ENCODE measurements at regions not wholly inside any gene's neighbourhood (a gene's known extent, or its start where the extent isn't known, plus 50 kb on each side); places are given as distances from the start of the nearest gene placed in this dataset.
"Not testable (repeated sequence)": the region's sequence is repeated elsewhere in the genome, so short reads cannot be mapped to it uniquely, and the experiment has no call there.

DNA sequence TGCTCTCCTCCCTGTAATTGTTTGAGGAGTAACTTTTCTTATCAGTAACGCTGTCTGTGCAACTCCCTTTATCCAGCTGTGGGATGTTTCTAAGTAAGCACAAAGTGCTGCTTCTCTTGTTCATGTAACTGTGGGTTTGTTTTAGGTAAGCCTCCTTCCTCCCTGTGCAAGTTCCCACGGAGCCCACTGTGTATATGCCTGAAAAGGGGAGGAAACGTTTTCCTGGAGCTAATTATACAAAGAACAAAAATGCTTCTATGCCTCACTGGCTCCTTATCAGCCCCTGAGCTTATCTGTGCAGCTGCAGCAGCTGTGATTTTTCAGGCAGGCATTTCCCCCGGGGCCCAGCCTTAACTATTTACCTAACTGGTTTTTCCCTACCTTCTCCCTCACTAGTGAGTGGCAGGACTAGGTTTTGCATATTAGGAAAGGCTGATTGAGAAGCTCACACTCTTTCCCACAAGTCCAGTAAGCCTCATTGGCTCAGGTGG is 593.4 kb upstream of the GHITM start:
- peaks cover 5% of the 10 kb centered on the region for H3K9me3 Mint-ChIP-seq

DNA sequence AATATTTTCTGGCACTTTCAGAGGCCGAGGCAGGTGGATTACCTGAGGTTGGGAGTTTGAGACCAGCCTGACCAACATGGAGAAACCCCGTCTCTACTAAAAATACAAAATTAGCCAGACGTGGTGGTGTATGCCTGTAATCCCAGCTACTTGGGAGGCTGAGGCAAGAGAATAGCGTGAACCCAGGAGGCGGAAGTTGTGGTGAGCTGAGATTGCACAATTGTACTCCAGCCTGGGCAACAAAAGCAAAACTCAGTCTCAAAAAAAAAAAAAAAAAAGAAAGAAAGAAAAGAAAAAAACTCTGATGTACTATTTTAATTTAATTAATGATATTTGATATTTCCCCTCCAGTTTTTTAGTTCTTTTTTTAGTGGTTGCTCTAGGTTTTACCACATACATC is 588.1 kb upstream of the GHITM start:
- DNase-seq, H3K4me3 Mint-ChIP-seq, CTCF ChIA-PET, H3K4me1 Mint-ChIP-seq, H3K27ac Mint-ChIP-seq, H3K9me3 Mint-ChIP-seq, H3K36me3 Mint-ChIP-seq, H3K27me3 Mint-ChIP-seq: not testable (repeated sequence)

More for the DNA sequence above, 593.4 kb upstream of the GHITM start:
- H3K4me3 Mint-ChIP-seq, result no peak overlapping the region
- no peak overlapping the region for H3K27ac Mint-ChIP-seq
- no peaks in the 10 kb centered on the region for H3K27me3 Mint-ChIP-seq
- CTCF ChIA-PET, result no interaction called here
- H3K4me1 Mint-ChIP-seq, result no peaks in the 10 kb centered on the region
- no peak for DNase-seq
- no peaks in the 10 kb centered on the region for H3K36me3 Mint-ChIP-seq

- no peak overlapping the region for H3K27ac Mint-ChIP-seq
- no peak for DNase-seq
- H3K27me3 Mint-ChIP-seq, result no peaks in the 10 kb centered on the region
- H3K9me3 Mint-ChIP-seq, result peaks cover 11% of the 10 kb centered on the region
- H3K36me3 Mint-ChIP-seq, result no peaks in the 10 kb centered on the region
- CTCF ChIA-PET, result interaction anchor here (0.6 kb wide), 1 partner anchor 179 kb away, joined by 3 read pairs; no protein-coding TSS in a partner anchor
- no peaks in the 10 kb centered on the region for H3K4me1 Mint-ChIP-seq
- H3K4me3 Mint-ChIP-seq, result no peak overlapping the region
Measured at GRCh38 chr10:83553366-83553765, 585.9 kb upstream of the GHITM start.

DNA sequence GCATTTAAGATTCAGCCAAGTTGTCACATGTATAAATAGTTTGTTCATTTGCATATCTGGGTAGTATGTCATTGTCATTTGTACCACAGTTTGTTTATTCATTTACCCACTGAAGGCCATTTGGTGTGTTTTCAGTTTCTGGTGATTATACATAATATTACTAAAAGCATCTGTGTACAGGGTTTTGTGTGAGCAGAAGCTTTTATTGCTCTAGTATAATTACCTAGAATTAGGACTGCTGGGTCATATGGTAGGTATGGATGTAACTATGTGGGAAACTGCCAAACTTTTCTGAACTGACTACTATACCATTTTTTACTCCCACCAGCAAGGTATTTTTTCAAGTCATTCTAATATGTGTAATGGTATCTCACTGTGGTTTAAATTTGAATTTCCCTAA is 584.0 kb upstream of the GHITM start:
- Mint-ChIP-seq H3K4me1 (no peaks in the 10 kb centered on the region), H3K27ac (no peak overlapping the region), H3K4me3 (no peak overlapping the region), H3K36me3 (no peaks in the 10 kb centered on the region), H3K27me3 (no peaks in the 10 kb centered on the region), H3K9me3 (peaks cover 8% of the 10 kb centered on the region)
- DNase-seq, result no peak
- CTCF ChIA-PET, result no interaction called here

DNA sequence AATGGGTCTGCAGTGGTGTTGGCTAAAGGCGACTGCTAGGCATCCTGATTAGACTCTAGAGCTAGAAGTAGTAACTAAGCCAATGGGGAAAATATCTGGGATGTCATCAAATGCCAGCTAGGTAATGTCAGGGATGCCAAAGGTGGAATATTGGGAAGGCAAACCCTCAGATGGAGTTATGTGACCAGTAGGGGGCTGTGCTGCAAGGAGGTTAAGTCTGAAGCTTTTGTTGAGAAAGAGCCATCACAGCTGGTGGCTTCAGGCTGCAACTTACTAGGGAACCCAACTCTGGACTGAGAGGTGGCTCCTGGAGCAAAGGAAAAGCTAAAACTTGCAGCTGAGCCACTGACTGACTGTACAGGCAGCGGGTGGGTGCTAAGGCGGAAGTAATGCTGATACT is 576.9 kb upstream of the GHITM start:
- no peaks in the 10 kb centered on the region for H3K4me1 Mint-ChIP-seq
- no peak for DNase-seq
- CTCF ChIA-PET, result no interaction called here
- H3K4me3 Mint-ChIP-seq, result no peak overlapping the region
- no peak overlapping the region for H3K27ac Mint-ChIP-seq
- peaks cover 20% of the 10 kb centered on the region for H3K9me3 Mint-ChIP-seq
- H3K27me3 Mint-ChIP-seq, result no peaks in the 10 kb centered on the region
- no peaks in the 10 kb centered on the region for H3K36me3 Mint-ChIP-seq

DNA sequence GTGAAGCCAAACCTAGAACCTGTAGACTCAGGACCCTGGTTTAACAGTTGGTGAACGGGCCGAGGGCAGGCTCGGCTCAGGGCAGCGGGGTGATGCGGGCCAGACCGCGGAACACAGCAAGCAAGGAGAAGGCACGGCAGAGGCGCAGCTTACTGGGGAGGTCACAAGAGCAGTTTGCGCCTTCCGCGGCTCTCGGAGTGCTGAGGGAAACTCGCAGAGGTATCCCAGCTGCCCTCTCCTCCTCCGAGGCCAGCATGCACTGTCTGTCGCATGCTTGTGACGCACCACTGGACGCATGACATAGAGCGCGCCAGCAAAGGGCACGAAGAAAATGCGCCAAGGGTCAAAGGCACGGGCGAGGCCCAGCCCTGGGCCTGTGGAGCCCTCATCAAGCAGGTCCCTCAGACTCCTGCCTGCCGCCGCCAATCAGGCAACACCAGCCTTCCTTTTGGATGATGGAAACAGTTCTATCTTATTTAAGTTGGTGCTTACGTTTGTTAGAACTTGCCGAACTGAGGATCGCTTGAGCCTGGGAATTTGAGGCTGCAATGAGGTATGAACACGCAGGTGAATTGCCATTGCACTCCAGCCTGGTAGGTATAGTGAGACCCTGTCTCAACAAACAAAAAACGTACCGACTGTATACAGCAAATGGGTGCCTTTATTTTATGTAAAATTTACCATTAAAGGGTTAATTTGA is 574.3 kb upstream of the GHITM start:
- no peak overlapping the region for H3K4me3 Mint-ChIP-seq
- no peaks in the 10 kb centered on the region for H3K27me3 Mint-ChIP-seq
- H3K27ac Mint-ChIP-seq, result no peak overlapping the region
- no peaks in the 10 kb centered on the region for H3K4me1 Mint-ChIP-seq
- H3K9me3 Mint-ChIP-seq, result peaks cover 22% of the 10 kb centered on the region
- no peaks in the 10 kb centered on the region for H3K36me3 Mint-ChIP-seq
- DNase-seq, result no peak
- CTCF ChIA-PET, result no interaction called here

DNA sequence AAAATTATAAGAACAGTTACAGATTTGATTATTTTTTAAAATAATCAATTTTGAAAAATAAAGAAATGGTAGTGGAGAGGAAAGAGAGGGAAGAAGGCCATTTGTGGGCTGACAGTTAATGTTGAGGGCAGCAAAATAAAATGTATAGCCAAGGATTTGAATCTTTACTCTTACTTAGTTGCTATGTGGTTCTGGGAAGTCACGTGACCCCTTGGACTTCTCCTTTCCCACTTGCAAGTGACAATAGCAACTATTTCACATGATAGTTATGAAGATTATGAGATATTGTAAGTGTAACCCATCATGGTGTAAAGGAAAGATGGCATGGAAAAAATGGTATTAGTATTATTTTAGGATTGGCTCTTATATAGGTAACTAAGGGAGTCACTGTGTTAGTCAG is 567.3 kb upstream of the GHITM start:
- Mint-ChIP-seq H3K36me3 (no peaks in the 10 kb centered on the region), H3K9me3 (peaks cover 6% of the 10 kb centered on the region), H3K4me1 (no peaks in the 10 kb centered on the region), H3K27me3 (no peaks in the 10 kb centered on the region), H3K4me3 (no peak overlapping the region), H3K27ac (no peak overlapping the region)
- CTCF ChIA-PET, result no interaction called here
- no peak for DNase-seq

GRCh38 chr10:83574770-83575169 is 564.5 kb upstream of the GHITM start:
- CTCF ChIA-PET, result no interaction called here
- peaks cover 18% of the 10 kb centered on the region for H3K9me3 Mint-ChIP-seq

DNA sequence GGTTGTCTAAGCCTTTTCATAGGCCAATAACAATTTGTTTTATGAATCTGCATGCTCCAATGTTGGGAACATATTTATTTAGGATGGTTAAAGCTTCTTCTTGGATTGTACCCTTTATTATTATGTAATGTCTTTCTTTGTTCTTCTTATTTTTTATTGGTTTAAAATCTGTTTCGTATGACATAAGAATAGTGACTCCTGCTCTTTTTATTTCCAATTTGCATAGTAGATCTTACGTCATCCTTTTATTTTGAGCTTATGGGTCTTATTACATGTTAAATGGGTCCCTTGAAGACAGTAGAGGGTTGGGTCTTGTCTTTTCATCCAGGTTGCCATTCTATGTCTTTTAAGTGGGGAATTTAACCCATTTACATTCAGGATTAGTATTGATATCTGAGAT is 561.9 kb upstream of the GHITM start:
- H3K36me3 Mint-ChIP-seq, result no peaks in the 10 kb centered on the region
- H3K27ac Mint-ChIP-seq, result no peak overlapping the region
- no peaks in the 10 kb centered on the region for H3K4me1 Mint-ChIP-seq
- H3K27me3 Mint-ChIP-seq, result no peaks in the 10 kb centered on the region
- H3K4me3 Mint-ChIP-seq, result no peak overlapping the region
- DNase-seq, result no peak
- CTCF ChIA-PET, result no interaction called here
- H3K9me3 Mint-ChIP-seq, result peaks cover 15% of the 10 kb centered on the region

More at GRCh38 chr10:83574770-83575169, 564.5 kb upstream of the GHITM start:
- Mint-ChIP-seq H3K4me3 (no peak overlapping the region), H3K27ac (no peak overlapping the region), H3K36me3 (no peaks in the 10 kb centered on the region), H3K27me3 (no peaks in the 10 kb centered on the region), H3K4me1 (no peaks in the 10 kb centered on the region)
- DNase-seq, result no peak

DNA sequence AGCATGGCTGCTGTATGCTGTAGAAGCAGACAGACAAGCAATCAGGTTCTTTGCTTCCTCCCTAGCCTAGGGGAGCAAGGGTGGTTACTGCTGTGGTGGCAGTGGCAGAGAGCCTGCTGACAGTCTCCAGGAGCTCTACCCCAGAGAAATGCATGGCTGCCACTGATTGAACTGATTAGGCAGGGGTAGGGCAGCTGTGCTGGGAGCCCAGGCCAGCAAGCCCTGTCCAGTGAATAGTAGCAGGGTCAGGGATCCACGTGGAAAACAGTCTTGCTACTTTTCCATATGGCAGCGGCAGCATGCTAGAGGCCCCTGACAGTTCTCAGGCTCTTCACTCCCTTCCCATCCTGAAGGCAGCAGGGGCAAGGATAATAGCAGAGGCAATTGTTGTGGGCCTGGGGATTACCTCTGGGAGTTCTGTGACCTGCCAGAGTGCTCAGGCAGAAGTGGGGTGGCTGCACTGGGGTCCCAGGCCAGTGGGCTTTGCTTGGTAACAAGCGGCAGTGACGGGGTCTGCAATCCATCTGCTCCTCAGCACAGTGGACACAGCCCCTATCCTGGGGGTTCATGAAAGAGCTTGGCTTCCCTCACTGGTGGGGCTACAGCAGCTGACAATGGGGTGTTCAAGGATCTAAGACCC is 558.8 kb upstream of the GHITM start:
- H3K4me3 Mint-ChIP-seq, result no peak overlapping the region
- H3K27ac Mint-ChIP-seq, result no peak overlapping the region
- no peaks in the 10 kb centered on the region for H3K36me3 Mint-ChIP-seq
- no peaks in the 10 kb centered on the region for H3K27me3 Mint-ChIP-seq
- peaks cover 15% of the 10 kb centered on the region for H3K9me3 Mint-ChIP-seq
- CTCF ChIA-PET, result no interaction called here
- DNase-seq, result no peak
- no peaks in the 10 kb centered on the region for H3K4me1 Mint-ChIP-seq

DNA sequence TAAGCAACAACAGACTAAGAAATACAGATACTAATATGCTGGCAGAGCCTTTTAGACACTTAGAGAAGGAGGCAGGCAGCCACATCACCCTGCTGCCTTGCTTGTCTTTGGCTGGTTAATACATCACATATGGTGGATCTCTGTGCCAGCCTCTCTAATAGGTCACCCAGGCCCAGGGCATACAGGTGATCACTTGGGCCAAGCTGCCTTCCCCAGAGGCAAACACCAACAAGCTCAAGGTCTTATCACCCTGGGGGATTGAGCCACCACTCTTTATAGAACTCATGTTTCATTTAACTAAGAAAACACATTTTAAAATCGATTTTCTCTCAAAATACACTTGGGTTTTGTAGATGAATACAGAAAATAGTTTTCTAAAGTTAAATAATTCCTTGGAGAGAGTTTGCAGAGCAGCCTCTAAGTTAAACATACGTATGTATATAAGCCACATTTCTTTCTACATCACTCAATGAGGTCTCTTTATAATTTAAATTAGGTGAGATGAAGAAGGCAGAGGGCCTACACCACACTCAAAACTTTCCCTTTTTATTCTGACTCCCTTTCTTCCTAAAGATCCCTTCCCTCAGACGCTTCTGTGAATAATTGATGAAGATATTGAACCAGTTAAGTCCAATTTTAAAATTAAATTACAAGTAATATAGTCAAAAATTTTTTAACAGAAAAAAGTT is 556.8 kb upstream of the GHITM start:
- DNase-seq, result no peak
- CTCF ChIA-PET, result interaction anchor here (0.6 kb wide), 1 partner anchor 42 kb away, joined by 3 read pairs; no protein-coding TSS in a partner anchor
- Mint-ChIP-seq H3K27ac (no peak overlapping the region), H3K9me3 (peaks cover 10% of the 10 kb centered on the region), H3K36me3 (no peaks in the 10 kb centered on the region), H3K4me1 (no peaks in the 10 kb centered on the region), H3K4me3 (no peak overlapping the region), H3K27me3 (no peaks in the 10 kb centered on the region)

GRCh38 chr10:83585686-83586085 is 553.6 kb upstream of the GHITM start:
- CTCF ChIA-PET, result no interaction called here
- H3K27ac Mint-ChIP-seq, result no peak overlapping the region
- no peaks in the 10 kb centered on the region for H3K27me3 Mint-ChIP-seq
- H3K4me3 Mint-ChIP-seq, result no peak overlapping the region
- no peaks in the 10 kb centered on the region for H3K4me1 Mint-ChIP-seq
- no peaks in the 10 kb centered on the region for H3K9me3 Mint-ChIP-seq
- H3K36me3 Mint-ChIP-seq, result no peaks in the 10 kb centered on the region
- no peak for DNase-seq

DNA sequence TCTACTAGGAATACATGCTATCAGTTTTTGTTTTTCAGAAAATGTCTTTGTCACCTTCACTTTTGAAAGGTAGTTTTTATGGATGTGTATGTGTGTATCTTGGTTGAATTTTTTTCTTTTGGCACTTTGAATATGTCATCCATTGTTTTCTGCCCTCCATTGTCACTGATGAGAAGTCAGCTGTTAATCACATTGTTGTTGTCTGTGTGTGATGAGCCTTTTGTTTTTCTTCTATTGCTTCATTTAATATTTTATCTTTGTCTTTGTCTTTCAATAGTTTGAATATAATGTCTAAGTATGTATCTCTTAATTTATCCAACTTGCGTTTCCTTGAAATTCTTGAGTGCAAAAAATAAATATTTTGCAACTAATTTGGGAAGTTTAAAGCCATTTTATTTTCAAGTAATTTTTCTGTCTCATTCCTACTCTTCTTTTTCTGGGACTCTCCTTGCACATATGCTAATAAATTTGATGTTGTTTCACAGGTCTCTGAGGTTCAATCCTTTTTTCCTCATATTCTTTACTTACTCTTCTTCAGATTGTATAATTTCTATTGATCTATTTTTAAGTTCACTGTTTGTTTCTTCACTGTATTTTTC is 546.9 kb upstream of the GHITM start:
- H3K9me3 Mint-ChIP-seq, result peaks cover 17% of the 10 kb centered on the region
- no peaks in the 10 kb centered on the region for H3K4me1 Mint-ChIP-seq
- H3K4me3 Mint-ChIP-seq, result no peak overlapping the region
- no peaks in the 10 kb centered on the region for H3K36me3 Mint-ChIP-seq
- no peak overlapping the region for H3K27ac Mint-ChIP-seq
- no peak for DNase-seq
- H3K27me3 Mint-ChIP-seq, result no peaks in the 10 kb centered on the region
- CTCF ChIA-PET, result no interaction called here

GRCh38 chr10:83603708-83604107 is 535.6 kb upstream of the GHITM start:
- H3K27ac Mint-ChIP-seq, result no peak overlapping the region

More at GRCh38 chr10:83603708-83604107, 535.6 kb upstream of the GHITM start:
- DNase-seq, result no peak
- CTCF ChIA-PET, result interaction anchor here (1.3 kb wide), 1 partner anchor 268 kb away, joined by 3 read pairs; no protein-coding TSS in a partner anchor
- Mint-ChIP-seq H3K4me1 (no peaks in the 10 kb centered on the region), H3K9me3 (no peaks in the 10 kb centered on the region), H3K4me3 (no peak overlapping the region), H3K36me3 (no peaks in the 10 kb centered on the region), H3K27me3 (no peaks in the 10 kb centered on the region)

All from activated naive CD4-positive, alpha-beta T cell treated with anti-CD3 and anti-CD28 coated beads, Interleukin-2, amount 10 ng/mL, durations not matched to agents 7 days and 5 days (primary cell).